PC-3 (cell line): ENCODE measurements at regions not wholly inside any gene's neighbourhood (a gene's known extent, or its start where the extent isn't known, plus 50 kb on each side); places are given as distances from the start of the nearest gene placed in this dataset.

ENCODE experiments used
- ATAC-seq: fragments of 200-7000 bp; cut with Tn5 transposase; 2 replicates; pipeline ENCODE4 v1.9.1; 2020; ENCODE audit warnings: mild to moderate bottlenecking, moderate library complexity
- BruUV-seq: library from RNA; stranded (reverse); fragments of 400-500 nt; replicated peaks from 2 replicates; lab custom pipeline; 2021; lab: Mats Ljungman, UMichigan
- CTCF ChIA-PET: fragments of 300-600 bp; sonication (Branson Sonifier 250); formaldehyde crosslinking; loops from one replicate; lab custom pipeline; 2022; ENCODE audit warnings: antibody characterized with exemption; lab: Charles Lee
- POLR2A ChIA-PET: fragments of 300-600 bp; sonication (Branson Sonifier 250); formaldehyde crosslinking; loops from one replicate; lab custom pipeline; 2022; ENCODE audit warnings: antibody characterized with exemption; ENCODE audit not compliant: unreplicated experiment; lab: Charles Lee
- DNase-seq: peaks from one replicate; pipeline ENCODE4 v3.0.0-alpha.2; 2015
- H2AFZ ChIP-seq: fragments of 300-600 bp; sonication (generic); 2 replicates; pipeline ENCODE4 v1.6.0; 2016; ENCODE audit warnings: antibody characterized with exemption, low read length
- H3F3A ChIP-seq: fragments of 300-600 bp; sonication (generic); one replicate; pipeline ENCODE4 v1.6.0; 2017; ENCODE audit warnings: antibody characterized with exemption, low read length, control low read depth, mild to moderate bottlenecking; ENCODE audit not compliant: unreplicated experiment
- H3K27ac ChIP-seq: fragments of 300-600 bp; sonication (generic); 2 replicates; pipeline ENCODE4 v1.5.1; 2016; ENCODE audit warnings: mild to moderate bottlenecking, low read length
- H3K27me3 ChIP-seq: fragments of 300-600 bp; sonication (generic); 2 replicates; pipeline ENCODE4 v1.6.1; 2016; ENCODE audit warnings: low read length, mixed read lengths
- H3K36me3 ChIP-seq: fragments of 300-600 bp; sonication (generic); 2 replicates; pipeline ENCODE4 v1.6.1; 2016; ENCODE audit warnings: low read depth, mixed run types, low read length, mixed read lengths
- H3K4me1 ChIP-seq: fragments of 300-600 bp; sonication (generic); 2 replicates; pipeline ENCODE4 v1.5.1; 2016; ENCODE audit warnings: low read length; ENCODE audit not compliant: insufficient read depth
- H3K4me2 ChIP-seq: fragments of 300-600 bp; sonication (generic); 2 replicates; pipeline ENCODE4 v1.6.0; 2016; ENCODE audit warnings: low read length
- H3K4me3 ChIP-seq: fragments of 300-600 bp; sonication (generic); 2 replicates; pipeline ENCODE4 v1.5.1; 2016; ENCODE audit warnings: mild to moderate bottlenecking, low read length, mixed read lengths
- H3K79me2 ChIP-seq: fragments of 300-600 bp; sonication (generic); 2 replicates; pipeline ENCODE4 v1.6.1; 2017; ENCODE audit warnings: low read length, mixed read lengths
- H3K9ac ChIP-seq: fragments of 300-600 bp; sonication (generic); 2 replicates; pipeline ENCODE4 v1.6.0; 2016; ENCODE audit warnings: mild to moderate bottlenecking, low read length
- H3K9me2 ChIP-seq: fragments of 300-600 bp; sonication (generic); replicated peaks from 2 replicates; pipeline ENCODE4 v1.6.1; 2016; ENCODE audit warnings: mixed run types, low read length, mixed read lengths
- H3K9me3 ChIP-seq: fragments of 300-600 bp; sonication (generic); 2 replicates; pipeline ENCODE4 v1.6.1; 2016; ENCODE audit warnings: low read length, mixed read lengths
- H4K20me1 ChIP-seq: fragments of 300-600 bp; sonication (generic); 2 replicates; pipeline ENCODE4 v1.6.1; 2016; ENCODE audit warnings: low read length, mixed read lengths
- EZH2 ChIP-seq: fragments of 300-600 bp; sonication (generic); IDR thresholded peaks from one replicate; pipeline ENCODE4 v1.6.1; 2017; ENCODE audit warnings: antibody characterized with exemption, mild to moderate bottlenecking, low read length; ENCODE audit not compliant: unreplicated experiment
- EZH2phosphoT487 ChIP-seq: fragments of 300-600 bp; sonication (generic); IDR thresholded peaks from 2 replicates; pipeline ENCODE4 v1.6.1; 2018; ENCODE audit warnings: mild to moderate bottlenecking, antibody characterized with exemption, low read length, borderline replicate concordance
- intact Hi-C: fragments of 100-400 bp; cut with micrococcal nuclease; formaldehyde crosslinking; loops from 2 replicates; pipeline ENCODE4 v1.9.0; 2023
- TF ChIP-seq, protein P1 (sequence below): fragments of 300-600 bp; sonication (generic); conservative IDR thresholded peaks from 2 replicates; pipeline ENCODE4 v1.5.1; 2017; ENCODE audit warnings: antibody characterized with exemption, low read depth, mild to moderate bottlenecking, low read length

DNA sequence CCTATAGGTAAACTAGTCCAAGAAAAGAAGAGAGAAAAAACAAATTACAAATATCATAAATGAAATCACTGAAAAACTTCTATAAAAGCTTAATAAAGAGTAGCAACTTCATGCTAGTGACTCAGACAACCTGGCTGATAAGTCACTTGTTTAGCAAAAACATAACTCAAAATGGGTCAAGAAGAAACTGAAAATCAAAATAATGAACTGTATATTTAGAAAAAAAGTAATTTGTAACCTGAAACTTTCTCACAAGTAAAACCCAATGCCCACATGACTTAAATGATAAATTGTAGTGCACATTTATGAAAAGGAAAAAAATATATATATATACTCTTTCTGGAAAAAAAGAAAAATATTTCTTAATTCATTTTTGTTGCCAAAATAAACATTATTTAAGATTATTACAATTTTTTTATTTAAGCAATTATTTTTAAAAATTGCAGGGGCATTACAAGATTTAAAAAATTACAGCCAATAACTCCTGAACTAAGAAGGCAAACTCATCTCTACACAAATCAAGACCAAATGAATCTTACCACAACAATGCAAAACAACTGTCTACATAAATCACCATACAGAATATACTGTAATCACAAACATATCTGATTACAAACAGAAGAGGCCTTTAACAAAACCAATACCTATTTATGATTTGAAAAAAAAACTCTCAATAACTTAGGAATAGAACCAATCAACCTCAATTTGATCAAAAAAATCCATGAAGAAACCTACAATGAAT lies 406.3 kb downstream of the CDH7 start:
- Histone ChIP-seq H3K27me3 (no peaks in the 10 kb centered on the region), H3K9me2 (no peaks in the 10 kb centered on the region), H3F3A (no peaks in the 10 kb centered on the region), H3K79me2 (no peaks in the 10 kb centered on the region), H2AFZ (no peak overlapping the region), H3K36me3 (no peaks in the 10 kb centered on the region), H3K4me2 (no peak overlapping the region), H3K27ac (no peak overlapping the region), H3K4me3 (no peak overlapping the region), H3K9ac (no peak overlapping the region), H4K20me1 (no peaks in the 10 kb centered on the region), H3K4me1 (no peaks in the 10 kb centered on the region), H3K9me3 (no peaks in the 10 kb centered on the region)
- no peak for ATAC-seq
- BruUV-seq = no TSS peak
- intact Hi-C loops = no loop called here
- POLR2A ChIA-PET = no interaction called here
- no peak for DNase-seq
- CTCF ChIA-PET = no interaction called here
- TF ChIP-seq, protein P1, sequence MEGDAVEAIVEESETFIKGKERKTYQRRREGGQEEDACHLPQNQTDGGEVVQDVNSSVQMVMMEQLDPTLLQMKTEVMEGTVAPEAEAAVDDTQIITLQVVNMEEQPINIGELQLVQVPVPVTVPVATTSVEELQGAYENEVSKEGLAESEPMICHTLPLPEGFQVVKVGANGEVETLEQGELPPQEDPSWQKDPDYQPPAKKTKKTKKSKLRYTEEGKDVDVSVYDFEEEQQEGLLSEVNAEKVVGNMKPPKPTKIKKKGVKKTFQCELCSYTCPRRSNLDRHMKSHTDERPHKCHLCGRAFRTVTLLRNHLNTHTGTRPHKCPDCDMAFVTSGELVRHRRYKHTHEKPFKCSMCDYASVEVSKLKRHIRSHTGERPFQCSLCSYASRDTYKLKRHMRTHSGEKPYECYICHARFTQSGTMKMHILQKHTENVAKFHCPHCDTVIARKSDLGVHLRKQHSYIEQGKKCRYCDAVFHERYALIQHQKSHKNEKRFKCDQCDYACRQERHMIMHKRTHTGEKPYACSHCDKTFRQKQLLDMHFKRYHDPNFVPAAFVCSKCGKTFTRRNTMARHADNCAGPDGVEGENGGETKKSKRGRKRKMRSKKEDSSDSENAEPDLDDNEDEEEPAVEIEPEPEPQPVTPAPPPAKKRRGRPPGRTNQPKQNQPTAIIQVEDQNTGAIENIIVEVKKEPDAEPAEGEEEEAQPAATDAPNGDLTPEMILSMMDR = no peak
- TF ChIP-seq EZH2phosphoT487 (no peak), EZH2 (no peak)

DNA sequence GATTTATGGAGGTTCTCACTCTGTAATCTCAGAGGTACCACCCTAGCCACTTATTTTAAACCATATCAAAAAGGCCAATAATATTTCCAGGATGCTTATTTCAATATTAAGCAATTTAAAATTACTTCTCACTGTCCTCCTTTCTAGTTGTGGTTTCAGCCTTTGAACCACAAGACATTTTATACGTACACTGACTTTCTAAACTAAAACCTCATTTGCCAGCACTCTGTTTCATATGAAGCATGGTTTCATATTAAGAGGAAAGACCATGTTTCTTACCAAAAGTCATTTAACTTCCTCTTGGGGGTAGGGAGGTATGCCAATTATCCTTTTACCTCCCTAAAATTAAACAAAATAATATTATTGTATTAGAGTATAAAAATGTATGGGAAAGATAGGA lies 399.8 kb downstream of the CDH7 start:
- no peak overlapping the region for H3K27ac ChIP-seq
- intact Hi-C loops = no loop called here
- no peak overlapping the region for H3K9ac ChIP-seq
- no peaks in the 10 kb centered on the region for H3K79me2 ChIP-seq
- no TSS peak for BruUV-seq
- no peak overlapping the region for H3K4me3 ChIP-seq
- H3K36me3 ChIP-seq = no peaks in the 10 kb centered on the region
- DNase-seq = no peak
- H4K20me1 ChIP-seq = no peaks in the 10 kb centered on the region
- ChIA-PET CTCF (interaction anchor here (0.7 kb wide), 1 partner anchor 403 kb away, joined by 3 read pairs; no protein-coding TSS in a partner anchor), POLR2A (no interaction called here)
- no peak overlapping the region for H3K4me2 ChIP-seq
- no peaks in the 10 kb centered on the region for H3K9me2 ChIP-seq
- no peaks in the 10 kb centered on the region for H3K27me3 ChIP-seq
- H3K4me1 ChIP-seq = no peaks in the 10 kb centered on the region
- H2AFZ ChIP-seq = no peak overlapping the region
- TF ChIP-seq EZH2phosphoT487 (no peak), EZH2 (no peak)
- TF ChIP-seq, protein P1 = no peak
- no peaks in the 10 kb centered on the region for H3F3A ChIP-seq
- ATAC-seq = no peak
- no peaks in the 10 kb centered on the region for H3K9me3 ChIP-seq

DNA sequence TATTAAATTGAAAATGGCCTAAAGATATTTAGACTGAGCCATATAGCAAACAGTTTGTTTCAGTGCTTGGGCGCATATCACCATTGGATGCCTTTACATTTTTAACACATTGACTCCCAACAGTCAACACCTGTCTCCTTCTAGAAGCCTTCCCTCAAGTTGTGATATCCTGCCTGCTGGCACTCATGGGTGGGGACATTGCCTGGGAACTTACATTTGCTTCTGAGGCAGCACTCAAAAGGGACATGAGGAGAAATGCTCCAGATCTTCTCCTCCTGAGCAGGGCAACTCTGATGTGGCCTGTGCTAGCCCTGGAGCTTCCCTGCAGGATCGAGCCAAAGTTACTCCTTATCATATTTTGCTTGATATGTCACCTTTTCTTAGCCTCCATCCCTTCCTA lies 392.2 kb downstream of the CDH7 start:
- H3K9ac ChIP-seq = no peak overlapping the region
- TF ChIP-seq, protein P1 = no peak
- TF ChIP-seq EZH2 (no peak), EZH2phosphoT487 (no peak)
- no peaks in the 10 kb centered on the region for H3F3A ChIP-seq
- H3K4me1 ChIP-seq = no peaks in the 10 kb centered on the region
- H3K79me2 ChIP-seq = no peaks in the 10 kb centered on the region
- BruUV-seq = no TSS peak
- H3K4me3 ChIP-seq = no peak overlapping the region
- intact Hi-C loops = no loop called here
- no peaks in the 10 kb centered on the region for H4K20me1 ChIP-seq
- no peaks in the 10 kb centered on the region for H3K36me3 ChIP-seq
- H3K27ac ChIP-seq = no peak overlapping the region
- CTCF ChIA-PET = no interaction called here
- H3K27me3 ChIP-seq = no peaks in the 10 kb centered on the region
- H2AFZ ChIP-seq = no peak overlapping the region
- POLR2A ChIA-PET = no interaction called here
- ATAC-seq (no peak), DNase-seq (no peak)
- no peak overlapping the region for H3K4me2 ChIP-seq
- no peaks in the 10 kb centered on the region for H3K9me3 ChIP-seq
- no peaks in the 10 kb centered on the region for H3K9me2 ChIP-seq
